IPS DF 19.7 (cell line): ENCODE measurements at regions not wholly inside any gene's neighbourhood (a gene's known extent, or its start where the extent isn't known, plus 50 kb on each side); places are given as distances from the start of the nearest gene placed in this dataset.

Source experiments
- DNase-seq: peaks from one replicate; pipeline ENCODE4 v3.0.0-alpha.2; 2013; ENCODE audit warnings: low read depth, low spot score

- no peak for DNase-seq
Observed at GRCh38 chr21:34192646-34193285, 119.4 kb downstream of the MRPS6 start.

GRCh38 chr21:34195335-34195734, 122.0 kb downstream of the MRPS6 start:
- DNase-seq = peak; percentile 88

- DNase-seq = no peak
Observed at GRCh38 chr21:34196996-34197395, 123.6 kb downstream of the MRPS6 start.

GRCh38 chr21:34197561-34197960, 124.2 kb downstream of the MRPS6 start:
- no peak for DNase-seq

GRCh38 chr21:34198231-34199120, 125.1 kb downstream of the MRPS6 start:
- DNase-seq = no peak

- DNase-seq = no peak
Observed at GRCh38 chr21:34199121-34199910, 125.9 kb downstream of the MRPS6 start.

GRCh38 chr21:34200288-34200905, 127.0 kb downstream of the MRPS6 start:
- DNase-seq = no peak

GRCh38 chr21:34201001-34201400, 127.6 kb downstream of the MRPS6 start:
- no peak for DNase-seq

GRCh38 chr21:34201481-34201858, 128.1 kb downstream of the MRPS6 start:
- DNase-seq = no peak

- DNase-seq = no peak
Observed at GRCh38 chr21:34202553-34203372, 129.4 kb downstream of the MRPS6 start.

GRCh38 chr21:34203851-34204420, 130.6 kb downstream of the MRPS6 start:
- no peak for DNase-seq

- no peak for DNase-seq
Observed at GRCh38 chr21:34204481-34205439, 131.4 kb downstream of the MRPS6 start.

GRCh38 chr21:34205811-34206571, 132.6 kb downstream of the MRPS6 start:
- DNase-seq = no peak

- no peak for DNase-seq
Observed at GRCh38 chr21:34213959-34214358, 140.6 kb downstream of the MRPS6 start.

GRCh38 chr21:34215501-34215900, 142.1 kb downstream of the MRPS6 start:
- DNase-seq = no peak

GRCh38 chr21:34215911-34216717, 142.7 kb downstream of the MRPS6 start:
- no peak for DNase-seq

- no peak for DNase-seq
Observed at GRCh38 chr21:34216718-34217032, 143.3 kb downstream of the MRPS6 start.

- no peak for DNase-seq
Observed at GRCh38 chr21:34217263-34217662, 143.9 kb downstream of the MRPS6 start.
